GM18861 (cell line): ENCODE measurements at regions not wholly inside any gene's neighbourhood (a gene's known extent, or its start where the extent isn't known, plus 50 kb on each side); places are given as distances from the start of the nearest gene placed in this dataset.

Experiments used
- ATAC-seq: cut with Tn5 transposase; IDR thresholded peaks from one replicate; pipeline ENCODE4 v1.9.1; 2021; ENCODE audit not compliant: unreplicated experiment

GRCh38 chr21:16788584-16788983 is 724.3 kb upstream of the CXADR start:
- ATAC-seq: no peak

- ATAC-seq: no peak
Measured at GRCh38 chr21:16789636-16790035, 723.2 kb upstream of the CXADR start.

- no peak for ATAC-seq
Measured at GRCh38 chr21:16792101-16792500, 720.7 kb upstream of the CXADR start.

- ATAC-seq: no peak
Measured at GRCh38 chr21:16794950-16795349, 717.9 kb upstream of the CXADR start.

- ATAC-seq: no peak
Measured at GRCh38 chr21:16796776-16797175, 716.1 kb upstream of the CXADR start.

GRCh38 chr21:16797540-16797939 is 715.3 kb upstream of the CXADR start:
- no peak for ATAC-seq

GRCh38 chr21:16797966-16798365 is 714.9 kb upstream of the CXADR start:
- no peak for ATAC-seq

- no peak for ATAC-seq
Measured at GRCh38 chr21:16800536-16801275, 712.1 kb upstream of the CXADR start.

- ATAC-seq: no peak
Measured at GRCh38 chr21:16811011-16811410, 701.8 kb upstream of the CXADR start.

- ATAC-seq: no peak
Measured at GRCh38 chr21:16811970-16812369, 700.9 kb upstream of the CXADR start.

GRCh38 chr21:16815243-16815642 is 697.6 kb upstream of the CXADR start:
- ATAC-seq: no peak

GRCh38 chr21:16821588-16821987 is 691.3 kb upstream of the CXADR start:
- no peak for ATAC-seq

GRCh38 chr21:16829532-16829931 is 683.3 kb upstream of the CXADR start:
- ATAC-seq: no peak

- no peak for ATAC-seq
Measured at GRCh38 chr21:16832791-16833190, 680.1 kb upstream of the CXADR start.

GRCh38 chr21:16834791-16835190 is 678.1 kb upstream of the CXADR start:
- no peak for ATAC-seq

- no peak for ATAC-seq
Measured at GRCh38 chr21:16837321-16837720, 675.5 kb upstream of the CXADR start.

GRCh38 chr21:16837721-16838120 is 675.1 kb upstream of the CXADR start:
- no peak for ATAC-seq

- ATAC-seq: no peak
Measured at GRCh38 chr21:16838331-16838730, 674.5 kb upstream of the CXADR start.

- ATAC-seq: no peak
Measured at GRCh38 chr21:16840538-16840937, 672.3 kb upstream of the CXADR start.

GRCh38 chr21:16841975-16842695 is 670.7 kb upstream of the CXADR start:
- no peak for ATAC-seq

- ATAC-seq: no peak
Measured at GRCh38 chr21:16842696-16843035, 670.2 kb upstream of the CXADR start.

- no peak for ATAC-seq
Measured at GRCh38 chr21:16847211-16847610, 665.6 kb upstream of the CXADR start.

GRCh38 chr21:16851054-16851453 is 661.8 kb upstream of the CXADR start:
- ATAC-seq: no peak
